K562 (cell line): ENCODE measurements at regions not wholly inside any gene's neighbourhood (a gene's known extent, or its start where the extent isn't known, plus 50 kb on each side); places are given as distances from the start of the nearest gene placed in this dataset.

Experiments used
- ARNT ChIP-seq, 2 experiments: fragments of 450-650 bp; IDR thresholded peaks; 2 replicates each; pipeline ENCODE4 v1.6.1; 2016; ENCODE audit warnings: mild to moderate bottlenecking in 1 of 2
- CHD1 ChIP-seq: fragments of 200-600 bp; sonication (generic); IDR thresholded peaks from one replicate; pipeline ENCODE4 v1.6.1; 2012; ENCODE audit warnings: mild to moderate bottlenecking, moderate library complexity, low read length, inconsistent platforms
- ETV5 ChIP-seq: sonication (generic); formaldehyde crosslinking; IDR thresholded peaks from 2 replicates; pipeline ENCODE4 v1.4.0; 2020; ENCODE audit warnings: low read depth, mild to moderate bottlenecking, missing genetic modification reagents
- MAZ ChIP-seq, 2 experiments: fragments of 450-650 bp in 1 of 2; sonication (generic) in 1 of 2; formaldehyde crosslinking; IDR thresholded peaks in 1 of 2; conservative IDR thresholded peaks in 1 of 2; 2 replicates each; pipeline versions ENCODE4 v1.4.0 to v1.5.0; 2020; ENCODE audit warnings: mild to moderate bottlenecking in 1 of 2, missing genetic modification reagents in 1 of 2
- PURB ChIP-seq: sonication (generic); formaldehyde crosslinking; IDR thresholded peaks from 2 replicates; pipeline ENCODE4 v1.9.0; 2021; ENCODE audit warnings: low read depth, mild to moderate bottlenecking, missing genetic modification reagents
- SP1 ChIP-seq: sonication (generic); formaldehyde crosslinking; IDR thresholded peaks from 2 replicates; pipeline ENCODE4 v1.8.1; 2022; ENCODE audit warnings: mild to moderate bottlenecking, missing genetic modification reagents
- TAF15 ChIP-seq: fragments of 200-400 bp; formaldehyde crosslinking; IDR thresholded peaks from 2 replicates; pipeline ENCODE4 v1.6.1; 2017; ENCODE audit warnings: mild to moderate bottlenecking, low read depth, low read length, moderate library complexity
- ZNF175 ChIP-seq: fragments of 200-800 bp; sonication (Bioruptor generic); IDR thresholded peaks from 2 replicates; pipeline ENCODE4 v1.6.1; 2016; ENCODE audit warnings: low read depth, mild to moderate bottlenecking, missing genetic modification characterization, missing compliant biosample characterization
- TF ChIP-seq, protein P1 (sequence below), 3 experiments: IDR thresholded peaks in 2 of 3; conservative IDR thresholded peaks in 1 of 3; 2 replicates each; pipeline ENCODE4 v1.5.1; 2011 to 2012; ENCODE audit warnings: low read length in 3 of 3, mild to moderate bottlenecking in 3 of 3, control low read depth in 2 of 3, improper control_type of control experiment in 1 of 3, inconsistent platforms in 1 of 3, low read depth in 1 of 3, mixed read lengths in 1 of 3, moderate library complexity in 1 of 3; ENCODE audit not compliant: insufficient read depth in 2 of 3
- TF ChIP-seq, protein P2 (sequence below): IDR thresholded peaks from 2 replicates; pipeline ENCODE4 v1.6.1; 2014; ENCODE audit warnings: antibody characterized with exemption
- TF ChIP-seq, protein P3 (sequence below): sonication (generic); formaldehyde crosslinking; IDR thresholded peaks from 2 replicates; pipeline ENCODE4 v1.8.0; 2022; ENCODE audit warnings: mild to moderate bottlenecking, missing genetic modification reagents
- TF ChIP-seq, protein P4 (sequence below): fragments of 450-650 bp; IDR thresholded peaks from 2 replicates; pipeline ENCODE4 v1.6.1; 2017; ENCODE audit warnings: antibody characterized with exemption, mild to moderate bottlenecking

DNA sequence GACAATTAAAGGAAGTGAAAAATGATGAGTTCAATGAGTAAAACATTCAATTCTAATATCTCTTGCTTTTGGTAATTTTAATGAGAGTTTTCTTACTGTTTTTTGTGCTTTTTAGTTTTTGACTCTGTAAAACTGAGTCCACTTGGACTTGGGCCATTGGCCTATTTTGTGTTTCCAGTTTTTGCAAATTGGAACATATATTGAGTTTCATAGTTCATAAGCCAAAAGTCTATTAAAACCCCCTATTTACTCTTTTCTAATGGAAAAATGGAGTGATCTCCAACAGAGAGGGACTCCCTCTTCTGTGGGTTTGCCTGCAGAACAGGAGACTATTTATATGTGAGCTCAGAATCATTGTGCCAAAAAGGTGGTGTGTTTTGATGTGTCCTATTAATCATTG is 219.7 kb upstream of the SPRY2 start:
- TF ChIP-seq SP1 (CRISPR knock-in tag) (no peak), CHD1 (no peak), MAZ (CRISPR knock-in tag; conservative IDR thresholded peaks at IDR 0.05 in 1 of 2, IDR thresholded peaks at IDR 0.05 in 1 of 2) (no peak), ARNT (IDR thresholded peaks at IDR 0.05) (no peak), PURB (CRISPR knock-in tag) (no peak), TAF15 (no peak), ZNF175 (no peak), ETV5 (no peak)
- TF ChIP-seq, protein P1, sequence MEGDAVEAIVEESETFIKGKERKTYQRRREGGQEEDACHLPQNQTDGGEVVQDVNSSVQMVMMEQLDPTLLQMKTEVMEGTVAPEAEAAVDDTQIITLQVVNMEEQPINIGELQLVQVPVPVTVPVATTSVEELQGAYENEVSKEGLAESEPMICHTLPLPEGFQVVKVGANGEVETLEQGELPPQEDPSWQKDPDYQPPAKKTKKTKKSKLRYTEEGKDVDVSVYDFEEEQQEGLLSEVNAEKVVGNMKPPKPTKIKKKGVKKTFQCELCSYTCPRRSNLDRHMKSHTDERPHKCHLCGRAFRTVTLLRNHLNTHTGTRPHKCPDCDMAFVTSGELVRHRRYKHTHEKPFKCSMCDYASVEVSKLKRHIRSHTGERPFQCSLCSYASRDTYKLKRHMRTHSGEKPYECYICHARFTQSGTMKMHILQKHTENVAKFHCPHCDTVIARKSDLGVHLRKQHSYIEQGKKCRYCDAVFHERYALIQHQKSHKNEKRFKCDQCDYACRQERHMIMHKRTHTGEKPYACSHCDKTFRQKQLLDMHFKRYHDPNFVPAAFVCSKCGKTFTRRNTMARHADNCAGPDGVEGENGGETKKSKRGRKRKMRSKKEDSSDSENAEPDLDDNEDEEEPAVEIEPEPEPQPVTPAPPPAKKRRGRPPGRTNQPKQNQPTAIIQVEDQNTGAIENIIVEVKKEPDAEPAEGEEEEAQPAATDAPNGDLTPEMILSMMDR (IDR thresholded peaks at IDR 0.05 in 2 of 3, conservative IDR thresholded peaks at IDR 0.05 in 1 of 3; ENCODE audit: insufficient read depth in 2 of 3, low read depth in 1 of 3, low read length in 3 of 3), result no peak
- TF ChIP-seq, protein P2, sequence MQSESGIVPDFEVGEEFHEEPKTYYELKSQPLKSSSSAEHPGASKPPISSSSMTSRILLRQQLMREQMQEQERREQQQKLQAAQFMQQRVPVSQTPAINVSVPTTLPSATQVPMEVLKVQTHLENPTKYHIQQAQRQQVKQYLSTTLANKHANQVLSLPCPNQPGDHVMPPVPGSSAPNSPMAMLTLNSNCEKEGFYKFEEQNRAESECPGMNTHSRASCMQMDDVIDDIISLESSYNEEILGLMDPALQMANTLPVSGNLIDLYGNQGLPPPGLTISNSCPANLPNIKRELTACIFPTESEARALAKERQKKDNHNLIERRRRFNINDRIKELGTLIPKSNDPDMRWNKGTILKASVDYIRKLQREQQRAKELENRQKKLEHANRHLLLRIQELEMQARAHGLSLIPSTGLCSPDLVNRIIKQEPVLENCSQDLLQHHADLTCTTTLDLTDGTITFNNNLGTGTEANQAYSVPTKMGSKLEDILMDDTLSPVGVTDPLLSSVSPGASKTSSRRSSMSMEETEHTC, result no peak
- TF ChIP-seq, protein P3, sequence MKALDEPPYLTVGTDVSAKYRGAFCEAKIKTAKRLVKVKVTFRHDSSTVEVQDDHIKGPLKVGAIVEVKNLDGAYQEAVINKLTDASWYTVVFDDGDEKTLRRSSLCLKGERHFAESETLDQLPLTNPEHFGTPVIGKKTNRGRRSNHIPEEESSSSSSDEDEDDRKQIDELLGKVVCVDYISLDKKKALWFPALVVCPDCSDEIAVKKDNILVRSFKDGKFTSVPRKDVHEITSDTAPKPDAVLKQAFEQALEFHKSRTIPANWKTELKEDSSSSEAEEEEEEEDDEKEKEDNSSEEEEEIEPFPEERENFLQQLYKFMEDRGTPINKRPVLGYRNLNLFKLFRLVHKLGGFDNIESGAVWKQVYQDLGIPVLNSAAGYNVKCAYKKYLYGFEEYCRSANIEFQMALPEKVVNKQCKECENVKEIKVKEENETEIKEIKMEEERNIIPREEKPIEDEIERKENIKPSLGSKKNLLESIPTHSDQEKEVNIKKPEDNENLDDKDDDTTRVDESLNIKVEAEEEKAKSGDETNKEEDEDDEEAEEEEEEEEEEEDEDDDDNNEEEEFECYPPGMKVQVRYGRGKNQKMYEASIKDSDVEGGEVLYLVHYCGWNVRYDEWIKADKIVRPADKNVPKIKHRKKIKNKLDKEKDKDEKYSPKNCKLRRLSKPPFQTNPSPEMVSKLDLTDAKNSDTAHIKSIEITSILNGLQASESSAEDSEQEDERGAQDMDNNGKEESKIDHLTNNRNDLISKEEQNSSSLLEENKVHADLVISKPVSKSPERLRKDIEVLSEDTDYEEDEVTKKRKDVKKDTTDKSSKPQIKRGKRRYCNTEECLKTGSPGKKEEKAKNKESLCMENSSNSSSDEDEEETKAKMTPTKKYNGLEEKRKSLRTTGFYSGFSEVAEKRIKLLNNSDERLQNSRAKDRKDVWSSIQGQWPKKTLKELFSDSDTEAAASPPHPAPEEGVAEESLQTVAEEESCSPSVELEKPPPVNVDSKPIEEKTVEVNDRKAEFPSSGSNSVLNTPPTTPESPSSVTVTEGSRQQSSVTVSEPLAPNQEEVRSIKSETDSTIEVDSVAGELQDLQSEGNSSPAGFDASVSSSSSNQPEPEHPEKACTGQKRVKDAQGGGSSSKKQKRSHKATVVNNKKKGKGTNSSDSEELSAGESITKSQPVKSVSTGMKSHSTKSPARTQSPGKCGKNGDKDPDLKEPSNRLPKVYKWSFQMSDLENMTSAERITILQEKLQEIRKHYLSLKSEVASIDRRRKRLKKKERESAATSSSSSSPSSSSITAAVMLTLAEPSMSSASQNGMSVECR (CRISPR knock-in tag), result no peak
- TF ChIP-seq, protein P4, sequence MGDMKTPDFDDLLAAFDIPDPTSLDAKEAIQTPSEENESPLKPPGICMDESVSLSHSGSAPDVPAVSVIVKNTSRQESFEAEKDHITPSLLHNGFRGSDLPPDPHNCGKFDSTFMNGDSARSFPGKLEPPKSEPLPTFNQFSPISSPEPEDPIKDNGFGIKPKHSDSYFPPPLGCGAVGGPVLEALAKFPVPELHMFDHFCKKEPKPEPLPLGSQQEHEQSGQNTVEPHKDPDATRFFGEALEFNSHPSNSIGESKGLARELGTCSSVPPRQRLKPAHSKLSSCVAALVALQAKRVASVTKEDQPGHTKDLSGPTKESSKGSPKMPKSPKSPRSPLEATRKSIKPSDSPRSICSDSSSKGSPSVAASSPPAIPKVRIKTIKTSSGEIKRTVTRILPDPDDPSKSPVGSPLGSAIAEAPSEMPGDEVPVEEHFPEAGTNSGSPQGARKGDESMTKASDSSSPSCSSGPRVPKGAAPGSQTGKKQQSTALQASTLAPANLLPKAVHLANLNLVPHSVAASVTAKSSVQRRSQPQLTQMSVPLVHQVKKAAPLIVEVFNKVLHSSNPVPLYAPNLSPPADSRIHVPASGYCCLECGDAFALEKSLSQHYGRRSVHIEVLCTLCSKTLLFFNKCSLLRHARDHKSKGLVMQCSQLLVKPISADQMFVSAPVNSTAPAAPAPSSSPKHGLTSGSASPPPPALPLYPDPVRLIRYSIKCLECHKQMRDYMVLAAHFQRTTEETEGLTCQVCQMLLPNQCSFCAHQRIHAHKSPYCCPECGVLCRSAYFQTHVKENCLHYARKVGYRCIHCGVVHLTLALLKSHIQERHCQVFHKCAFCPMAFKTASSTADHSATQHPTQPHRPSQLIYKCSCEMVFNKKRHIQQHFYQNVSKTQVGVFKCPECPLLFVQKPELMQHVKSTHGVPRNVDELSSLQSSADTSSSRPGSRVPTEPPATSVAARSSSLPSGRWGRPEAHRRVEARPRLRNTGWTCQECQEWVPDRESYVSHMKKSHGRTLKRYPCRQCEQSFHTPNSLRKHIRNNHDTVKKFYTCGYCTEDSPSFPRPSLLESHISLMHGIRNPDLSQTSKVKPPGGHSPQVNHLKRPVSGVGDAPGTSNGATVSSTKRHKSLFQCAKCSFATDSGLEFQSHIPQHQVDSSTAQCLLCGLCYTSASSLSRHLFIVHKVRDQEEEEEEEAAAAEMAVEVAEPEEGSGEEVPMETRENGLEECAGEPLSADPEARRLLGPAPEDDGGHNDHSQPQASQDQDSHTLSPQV, result no peak
